GM23338 (cell line): ENCODE measurements at regions not wholly inside any gene's neighbourhood (a gene's known extent, or its start where the extent isn't known, plus 50 kb on each side); places are given as distances from the start of the nearest gene placed in this dataset.

Experiments used
- ATAC-seq: fragments of 200-7000 bp; cut with Tn5 transposase; 3 replicates; pipeline ENCODE4 v1.9.1; 2020
- DNase-seq: peaks from one replicate; pipeline ENCODE4 v3.0.0-alpha.2; 2015; ENCODE audit warnings: low spot score
- H2AFZ ChIP-seq: fragments of 200-600 bp; sonication (generic); 2 replicates; pipeline ENCODE4 v1.8.0; 2016; ENCODE audit warnings: antibody characterized with exemption, mild to moderate bottlenecking, moderate library complexity
- H3F3A ChIP-seq: fragments of 200-600 bp; sonication (generic); replicated peaks from 2 replicates; pipeline ENCODE4 v1.8.0; 2017; ENCODE audit warnings: antibody characterized with exemption, mixed run types, low read depth
- H3K27ac ChIP-seq: fragments of 200-600 bp; sonication (generic); 2 replicates; pipeline ENCODE4 v1.6.1; 2016; ENCODE audit warnings: low read depth
- H3K27me3 ChIP-seq: fragments of 200-600 bp; sonication (generic); 2 replicates; pipeline ENCODE4 v1.8.0; 2016; ENCODE audit warnings: mild to moderate bottlenecking, mixed run types, moderate library complexity; ENCODE audit not compliant: insufficient read depth
- H3K36me3 ChIP-seq: fragments of 200-600 bp; sonication (generic); 2 replicates; pipeline ENCODE4 v1.8.0; 2016; ENCODE audit warnings: mild to moderate bottlenecking; ENCODE audit not compliant: insufficient read depth
- H3K4me1 ChIP-seq: fragments of 200-600 bp; sonication (generic); 2 replicates; pipeline ENCODE4 v1.8.0; 2016; ENCODE audit warnings: mild to moderate bottlenecking, moderate library complexity; ENCODE audit not compliant: insufficient read depth
- H3K4me2 ChIP-seq: fragments of 200-600 bp; sonication (generic); 2 replicates; pipeline ENCODE4 v1.7.1; 2017; ENCODE audit warnings: mixed run types
- H3K4me3 ChIP-seq: fragments of 200-600 bp; sonication (generic); 2 replicates; pipeline ENCODE4 v1.6.1; 2016; ENCODE audit warnings: mixed run types
- H3K79me2 ChIP-seq: fragments of 200-600 bp; sonication (generic); replicated peaks from 2 replicates; pipeline ENCODE4 v1.8.0; 2017; ENCODE audit warnings: mild to moderate bottlenecking; ENCODE audit not compliant: insufficient read depth
- H3K9me2 ChIP-seq: fragments of 200-600 bp; sonication (generic); 2 replicates; pipeline ENCODE4 v1.8.0; 2017; ENCODE audit not compliant: insufficient read depth
- H4K20me1 ChIP-seq: fragments of 200-600 bp; sonication (generic); replicated peaks from 2 replicates; pipeline ENCODE4 v1.8.0; 2017; ENCODE audit warnings: mild to moderate bottlenecking; ENCODE audit not compliant: insufficient read depth
- H3K27ac Mint-ChIP-seq: 2 replicates; pipeline ENCODE4 v1.8.0; 2020; ENCODE audit warnings: inconsistent platforms, mild to moderate bottlenecking, moderate library complexity, mixed read lengths
- H3K27me3 Mint-ChIP-seq: 3 replicates; pipeline ENCODE4 v1.8.0; 2022; ENCODE audit warnings: low read depth, mild to moderate bottlenecking, moderate library complexity, mixed read lengths, inconsistent platforms; ENCODE audit not compliant: insufficient read depth, poor library complexity
- H3K36me3 Mint-ChIP-seq: 3 replicates; pipeline ENCODE4 v1.8.0; 2021; ENCODE audit warnings: low read depth, mild to moderate bottlenecking, inconsistent platforms, moderate library complexity, mixed read lengths
- H3K4me1 Mint-ChIP-seq: 3 replicates; pipeline ENCODE4 v1.8.0; 2020; ENCODE audit warnings: mild to moderate bottlenecking, inconsistent platforms, mixed read lengths
- H3K4me3 Mint-ChIP-seq: 3 replicates; pipeline ENCODE4 v1.8.0; 2021; ENCODE audit warnings: moderate library complexity, mild to moderate bottlenecking, inconsistent platforms, mixed read lengths
- H3K9me3 Mint-ChIP-seq: 3 replicates; pipeline ENCODE4 v1.8.0; 2020; ENCODE audit warnings: moderate library complexity, mild to moderate bottlenecking, inconsistent platforms, mixed read lengths
- CREB1 ChIP-seq: fragments of 250-450 bp; sonication (Bioruptor Pico); IDR thresholded peaks from 2 replicates; pipeline ENCODE4 v1.5.0; 2020; ENCODE audit warnings: low read depth, mild to moderate bottlenecking, moderate library complexity
- EZH2 ChIP-seq: fragments of 200-600 bp; sonication (generic); IDR thresholded peaks from one replicate; pipeline ENCODE4 v1.8.0; 2017; ENCODE audit warnings: antibody characterized with exemption, mild to moderate bottlenecking, low read depth; ENCODE audit not compliant: unreplicated experiment
- EZH2phosphoT487 ChIP-seq: fragments of 200-600 bp; sonication (generic); IDR thresholded peaks from one replicate; pipeline ENCODE4 v1.8.1; 2018; ENCODE audit warnings: antibody characterized with exemption; ENCODE audit not compliant: unreplicated experiment
- JUNB ChIP-seq: IDR thresholded peaks from one replicate; pipeline ENCODE4 v1.6.1; 2016; ENCODE audit warnings: antibody characterized with exemption; ENCODE audit not compliant: unreplicated experiment
- NANOG ChIP-seq: IDR thresholded peaks from 2 replicates; pipeline ENCODE4 v1.6.1; 2016; ENCODE audit warnings: antibody characterized with exemption, borderline replicate concordance
- POLR2AphosphoS5 ChIP-seq: IDR thresholded peaks from 2 replicates; pipeline ENCODE4 v1.6.1; 2016; ENCODE audit warnings: antibody characterized with exemption, low read depth
- STAT1 ChIP-seq: IDR thresholded peaks from one replicate; pipeline ENCODE4 v1.6.1; 2016; ENCODE audit warnings: antibody characterized with exemption; ENCODE audit not compliant: unreplicated experiment
- ZNF114 ChIP-seq: fragments of 250-450 bp; sonication (Bioruptor Pico); IDR thresholded peaks from 2 replicates; pipeline ENCODE4 v1.5.0; 2020; ENCODE audit warnings: mild to moderate bottlenecking, moderate library complexity
- ZNF331 ChIP-seq: fragments of 250-450 bp; sonication (Bioruptor Pico); IDR thresholded peaks from 2 replicates; pipeline ENCODE4 v1.5.0; 2020; ENCODE audit warnings: low read depth, mild to moderate bottlenecking, moderate library complexity
- TF ChIP-seq, protein P1 (sequence below): IDR thresholded peaks from 2 replicates; pipeline ENCODE4 v1.6.1; 2016; ENCODE audit warnings: antibody characterized with exemption
- TF ChIP-seq, protein P2 (sequence below): IDR thresholded peaks from one replicate; pipeline ENCODE4 v1.6.1; 2018; ENCODE audit warnings: antibody characterized with exemption; ENCODE audit not compliant: unreplicated experiment
- TF ChIP-seq, protein P3 (sequence below): fragments of 250-450 bp; sonication (Bioruptor Pico); IDR thresholded peaks from 2 replicates; pipeline ENCODE4 v1.5.0; 2020; ENCODE audit warnings: mild to moderate bottlenecking, moderate library complexity
- TF ChIP-seq, protein P4 (sequence below), 2 experiments: fragments of 200-600 bp in 1 of 2; sonication (generic) in 1 of 2; conservative IDR thresholded peaks; 2 replicates each; pipeline versions ENCODE4 v1.5.1 to v1.6.1; 2016 to 2017; ENCODE audit warnings: antibody characterized with exemption in 2 of 2, low read depth in 2 of 2, mild to moderate bottlenecking in 2 of 2, moderate library complexity in 1 of 2

DNA sequence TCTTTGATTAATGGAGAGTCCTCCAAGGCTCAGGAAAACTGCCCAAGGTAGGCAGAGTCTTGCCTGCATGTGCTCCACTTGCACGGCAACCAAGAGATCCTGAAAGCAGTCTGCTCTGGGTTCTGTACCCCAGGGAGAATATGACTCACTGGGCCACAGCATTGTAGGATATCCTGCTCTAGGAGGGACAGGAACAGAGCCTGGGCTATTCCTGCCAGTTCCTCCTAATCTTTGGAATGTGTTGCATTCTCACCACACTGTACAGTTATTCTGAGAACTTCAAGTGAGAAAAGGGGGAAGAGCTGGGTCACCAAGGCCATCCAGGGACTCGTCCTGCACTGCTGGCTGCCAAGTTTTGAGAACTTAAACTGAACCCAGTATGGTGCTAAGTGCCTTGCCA, 278.5 kb downstream of the MATN1 start:
- Histone ChIP-seq H3K4me3 (no peak overlapping the region), H3K79me2 (no peaks in the 10 kb centered on the region), H3K4me1 (no peaks in the 10 kb centered on the region), H3K27ac (no peak overlapping the region), H3F3A (no peaks in the 10 kb centered on the region), H3K4me2 (no peak overlapping the region), H3K9me2 (no peaks in the 10 kb centered on the region), H2AFZ (no peak overlapping the region), H3K27me3 (no peaks in the 10 kb centered on the region), H4K20me1 (no peaks in the 10 kb centered on the region), H3K36me3 (no peaks in the 10 kb centered on the region)
- H3K27me3 Mint-ChIP-seq, result no peaks in the 10 kb centered on the region
- H3K27ac Mint-ChIP-seq, result no peak overlapping the region
- no peak for TF ChIP-seq NANOG
- no peak for TF ChIP-seq ZNF114 (CRISPR knock-in tag)
- TF ChIP-seq, protein P1, sequence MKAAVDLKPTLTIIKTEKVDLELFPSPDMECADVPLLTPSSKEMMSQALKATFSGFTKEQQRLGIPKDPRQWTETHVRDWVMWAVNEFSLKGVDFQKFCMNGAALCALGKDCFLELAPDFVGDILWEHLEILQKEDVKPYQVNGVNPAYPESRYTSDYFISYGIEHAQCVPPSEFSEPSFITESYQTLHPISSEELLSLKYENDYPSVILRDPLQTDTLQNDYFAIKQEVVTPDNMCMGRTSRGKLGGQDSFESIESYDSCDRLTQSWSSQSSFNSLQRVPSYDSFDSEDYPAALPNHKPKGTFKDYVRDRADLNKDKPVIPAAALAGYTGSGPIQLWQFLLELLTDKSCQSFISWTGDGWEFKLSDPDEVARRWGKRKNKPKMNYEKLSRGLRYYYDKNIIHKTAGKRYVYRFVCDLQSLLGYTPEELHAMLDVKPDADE, result no peak
- no peak for TF ChIP-seq CREB1 (CRISPR knock-in tag)
- TF ChIP-seq, protein P2, sequence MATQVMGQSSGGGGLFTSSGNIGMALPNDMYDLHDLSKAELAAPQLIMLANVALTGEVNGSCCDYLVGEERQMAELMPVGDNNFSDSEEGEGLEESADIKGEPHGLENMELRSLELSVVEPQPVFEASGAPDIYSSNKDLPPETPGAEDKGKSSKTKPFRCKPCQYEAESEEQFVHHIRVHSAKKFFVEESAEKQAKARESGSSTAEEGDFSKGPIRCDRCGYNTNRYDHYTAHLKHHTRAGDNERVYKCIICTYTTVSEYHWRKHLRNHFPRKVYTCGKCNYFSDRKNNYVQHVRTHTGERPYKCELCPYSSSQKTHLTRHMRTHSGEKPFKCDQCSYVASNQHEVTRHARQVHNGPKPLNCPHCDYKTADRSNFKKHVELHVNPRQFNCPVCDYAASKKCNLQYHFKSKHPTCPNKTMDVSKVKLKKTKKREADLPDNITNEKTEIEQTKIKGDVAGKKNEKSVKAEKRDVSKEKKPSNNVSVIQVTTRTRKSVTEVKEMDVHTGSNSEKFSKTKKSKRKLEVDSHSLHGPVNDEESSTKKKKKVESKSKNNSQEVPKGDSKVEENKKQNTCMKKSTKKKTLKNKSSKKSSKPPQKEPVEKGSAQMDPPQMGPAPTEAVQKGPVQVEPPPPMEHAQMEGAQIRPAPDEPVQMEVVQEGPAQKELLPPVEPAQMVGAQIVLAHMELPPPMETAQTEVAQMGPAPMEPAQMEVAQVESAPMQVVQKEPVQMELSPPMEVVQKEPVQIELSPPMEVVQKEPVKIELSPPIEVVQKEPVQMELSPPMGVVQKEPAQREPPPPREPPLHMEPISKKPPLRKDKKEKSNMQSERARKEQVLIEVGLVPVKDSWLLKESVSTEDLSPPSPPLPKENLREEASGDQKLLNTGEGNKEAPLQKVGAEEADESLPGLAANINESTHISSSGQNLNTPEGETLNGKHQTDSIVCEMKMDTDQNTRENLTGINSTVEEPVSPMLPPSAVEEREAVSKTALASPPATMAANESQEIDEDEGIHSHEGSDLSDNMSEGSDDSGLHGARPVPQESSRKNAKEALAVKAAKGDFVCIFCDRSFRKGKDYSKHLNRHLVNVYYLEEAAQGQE, result no peak
- TF ChIP-seq EZH2, result no peak
- no peak for TF ChIP-seq ZNF331 (CRISPR knock-in tag)
- TF ChIP-seq, protein P3, sequence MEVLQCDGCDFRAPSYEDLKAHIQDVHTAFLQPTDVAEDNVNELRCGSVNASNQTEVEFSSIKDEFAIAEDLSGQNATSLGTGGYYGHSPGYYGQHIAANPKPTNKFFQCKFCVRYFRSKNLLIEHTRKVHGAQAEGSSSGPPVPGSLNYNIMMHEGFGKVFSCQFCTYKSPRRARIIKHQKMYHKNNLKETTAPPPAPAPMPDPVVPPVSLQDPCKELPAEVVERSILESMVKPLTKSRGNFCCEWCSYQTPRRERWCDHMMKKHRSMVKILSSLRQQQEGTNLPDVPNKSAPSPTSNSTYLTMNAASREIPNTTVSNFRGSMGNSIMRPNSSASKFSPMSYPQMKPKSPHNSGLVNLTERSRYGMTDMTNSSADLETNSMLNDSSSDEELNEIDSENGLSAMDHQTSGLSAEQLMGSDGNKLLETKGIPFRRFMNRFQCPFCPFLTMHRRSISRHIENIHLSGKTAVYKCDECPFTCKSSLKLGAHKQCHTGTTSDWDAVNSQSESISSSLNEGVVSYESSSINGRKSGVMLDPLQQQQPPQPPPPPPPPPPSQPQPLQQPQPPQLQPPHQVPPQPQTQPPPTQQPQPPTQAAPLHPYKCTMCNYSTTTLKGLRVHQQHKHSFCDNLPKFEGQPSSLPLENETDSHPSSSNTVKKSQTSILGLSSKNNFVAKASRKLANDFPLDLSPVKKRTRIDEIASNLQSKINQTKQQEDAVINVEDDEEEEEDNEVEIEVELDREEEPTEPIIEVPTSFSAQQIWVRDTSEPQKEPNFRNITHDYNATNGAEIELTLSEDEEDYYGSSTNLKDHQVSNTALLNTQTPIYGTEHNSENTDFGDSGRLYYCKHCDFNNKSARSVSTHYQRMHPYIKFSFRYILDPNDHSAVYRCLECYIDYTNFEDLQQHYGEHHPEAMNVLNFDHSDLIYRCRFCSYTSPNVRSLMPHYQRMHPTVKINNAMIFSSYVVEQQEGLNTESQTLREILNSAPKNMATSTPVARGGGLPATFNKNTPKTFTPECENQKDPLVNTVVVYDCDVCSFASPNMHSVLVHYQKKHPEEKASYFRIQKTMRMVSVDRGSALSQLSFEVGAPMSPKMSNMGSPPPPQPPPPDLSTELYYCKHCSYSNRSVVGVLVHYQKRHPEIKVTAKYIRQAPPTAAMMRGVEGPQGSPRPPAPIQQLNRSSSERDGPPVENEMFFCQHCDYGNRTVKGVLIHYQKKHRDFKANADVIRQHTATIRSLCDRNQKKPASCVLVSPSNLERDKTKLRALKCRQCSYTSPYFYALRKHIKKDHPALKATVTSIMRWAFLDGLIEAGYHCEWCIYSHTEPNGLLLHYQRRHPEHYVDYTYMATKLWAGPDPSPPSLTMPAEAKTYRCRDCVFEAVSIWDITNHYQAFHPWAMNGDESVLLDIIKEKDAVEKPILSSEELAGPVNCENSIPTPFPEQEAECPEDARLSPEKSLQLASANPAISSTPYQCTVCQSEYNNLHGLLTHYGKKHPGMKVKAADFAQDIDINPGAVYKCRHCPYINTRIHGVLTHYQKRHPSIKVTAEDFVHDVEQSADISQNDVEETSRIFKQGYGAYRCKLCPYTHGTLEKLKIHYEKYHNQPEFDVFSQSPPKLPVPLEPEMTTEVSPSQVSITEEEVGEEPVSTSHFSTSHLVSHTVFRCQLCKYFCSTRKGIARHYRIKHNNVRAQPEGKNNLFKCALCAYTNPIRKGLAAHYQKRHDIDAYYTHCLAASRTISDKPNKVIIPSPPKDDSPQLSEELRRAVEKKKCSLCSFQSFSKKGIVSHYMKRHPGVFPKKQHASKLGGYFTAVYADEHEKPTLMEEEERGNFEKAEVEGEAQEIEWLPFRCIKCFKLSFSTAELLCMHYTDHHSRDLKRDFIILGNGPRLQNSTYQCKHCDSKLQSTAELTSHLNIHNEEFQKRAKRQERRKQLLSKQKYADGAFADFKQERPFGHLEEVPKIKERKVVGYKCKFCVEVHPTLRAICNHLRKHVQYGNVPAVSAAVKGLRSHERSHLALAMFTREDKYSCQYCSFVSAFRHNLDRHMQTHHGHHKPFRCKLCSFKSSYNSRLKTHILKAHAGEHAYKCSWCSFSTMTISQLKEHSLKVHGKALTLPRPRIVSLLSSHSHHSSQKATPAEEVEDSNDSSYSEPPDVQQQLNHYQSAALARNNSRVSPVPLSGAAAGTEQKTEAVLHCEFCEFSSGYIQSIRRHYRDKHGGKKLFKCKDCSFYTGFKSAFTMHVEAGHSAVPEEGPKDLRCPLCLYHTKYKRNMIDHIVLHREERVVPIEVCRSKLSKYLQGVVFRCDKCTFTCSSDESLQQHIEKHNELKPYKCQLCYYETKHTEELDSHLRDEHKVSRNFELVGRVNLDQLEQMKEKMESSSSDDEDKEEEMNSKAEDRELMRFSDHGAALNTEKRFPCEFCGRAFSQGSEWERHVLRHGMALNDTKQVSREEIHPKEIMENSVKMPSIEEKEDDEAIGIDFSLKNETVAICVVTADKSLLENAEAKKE (CRISPR knock-in tag), result no peak
- TF ChIP-seq EZH2phosphoT487, result no peak
- TF ChIP-seq, protein P4, sequence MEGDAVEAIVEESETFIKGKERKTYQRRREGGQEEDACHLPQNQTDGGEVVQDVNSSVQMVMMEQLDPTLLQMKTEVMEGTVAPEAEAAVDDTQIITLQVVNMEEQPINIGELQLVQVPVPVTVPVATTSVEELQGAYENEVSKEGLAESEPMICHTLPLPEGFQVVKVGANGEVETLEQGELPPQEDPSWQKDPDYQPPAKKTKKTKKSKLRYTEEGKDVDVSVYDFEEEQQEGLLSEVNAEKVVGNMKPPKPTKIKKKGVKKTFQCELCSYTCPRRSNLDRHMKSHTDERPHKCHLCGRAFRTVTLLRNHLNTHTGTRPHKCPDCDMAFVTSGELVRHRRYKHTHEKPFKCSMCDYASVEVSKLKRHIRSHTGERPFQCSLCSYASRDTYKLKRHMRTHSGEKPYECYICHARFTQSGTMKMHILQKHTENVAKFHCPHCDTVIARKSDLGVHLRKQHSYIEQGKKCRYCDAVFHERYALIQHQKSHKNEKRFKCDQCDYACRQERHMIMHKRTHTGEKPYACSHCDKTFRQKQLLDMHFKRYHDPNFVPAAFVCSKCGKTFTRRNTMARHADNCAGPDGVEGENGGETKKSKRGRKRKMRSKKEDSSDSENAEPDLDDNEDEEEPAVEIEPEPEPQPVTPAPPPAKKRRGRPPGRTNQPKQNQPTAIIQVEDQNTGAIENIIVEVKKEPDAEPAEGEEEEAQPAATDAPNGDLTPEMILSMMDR (conservative IDR thresholded peaks at IDR 0.05; ENCODE audit: low read depth in 2 of 2), result no peak
- no peak for TF ChIP-seq STAT1
- TF ChIP-seq JUNB, result no peak
- TF ChIP-seq POLR2AphosphoS5, result no peak
- H3K4me3 Mint-ChIP-seq, result no peak overlapping the region
- H3K36me3 Mint-ChIP-seq, result peaks cover 2% of the 10 kb centered on the region; the same call in 2 of the 3 replicates
- DNase-seq (no peak), ATAC-seq (no peak)
- no peaks in the 10 kb centered on the region for H3K4me1 Mint-ChIP-seq
- H3K9me3 Mint-ChIP-seq, result peaks cover 9% of the 10 kb centered on the region
